ENCODE measurements at regions not wholly inside any gene's neighbourhood (a gene's known extent, or its start where the extent isn't known, plus 50 kb on each side); places are given as distances from the start of the nearest gene placed in this dataset.

DNA sequence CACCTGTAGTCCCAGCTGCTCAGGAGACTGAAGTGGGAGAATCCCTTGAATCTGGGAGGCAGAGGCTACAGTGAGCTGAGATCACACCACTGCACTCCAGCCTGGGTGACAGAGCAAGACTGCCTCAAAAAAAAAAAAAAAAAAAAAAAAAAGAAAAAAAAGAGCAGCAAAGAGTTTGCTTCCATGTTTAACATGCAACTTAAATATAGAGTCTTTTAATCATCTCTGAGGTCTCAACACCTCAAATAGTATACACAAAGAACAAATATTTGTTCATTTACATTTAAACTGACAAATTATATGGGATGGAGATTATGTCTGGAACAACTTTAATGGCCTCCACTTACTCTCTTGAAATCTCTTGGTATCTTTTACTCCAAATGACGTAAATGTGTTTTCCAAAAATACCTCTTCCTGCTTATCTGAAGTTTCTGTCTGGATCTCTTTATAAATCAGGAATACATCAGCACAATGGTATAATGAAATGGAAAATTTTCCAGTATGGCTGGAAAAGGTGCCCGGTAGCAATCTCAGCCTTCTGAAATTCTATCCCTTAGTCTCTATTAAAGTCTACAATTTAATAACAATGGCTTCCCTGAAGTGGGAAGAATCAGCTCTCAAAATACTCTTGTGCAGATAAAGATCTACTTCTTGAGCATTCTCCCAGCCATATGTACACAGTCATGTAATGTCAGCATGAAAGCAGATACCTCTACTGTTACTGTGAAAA is 258.5 kb downstream of the OMA1 start:
- no peak for DNase-seq (ENCODE audit: low read depth)
- TF ChIP-seq, protein P1, sequence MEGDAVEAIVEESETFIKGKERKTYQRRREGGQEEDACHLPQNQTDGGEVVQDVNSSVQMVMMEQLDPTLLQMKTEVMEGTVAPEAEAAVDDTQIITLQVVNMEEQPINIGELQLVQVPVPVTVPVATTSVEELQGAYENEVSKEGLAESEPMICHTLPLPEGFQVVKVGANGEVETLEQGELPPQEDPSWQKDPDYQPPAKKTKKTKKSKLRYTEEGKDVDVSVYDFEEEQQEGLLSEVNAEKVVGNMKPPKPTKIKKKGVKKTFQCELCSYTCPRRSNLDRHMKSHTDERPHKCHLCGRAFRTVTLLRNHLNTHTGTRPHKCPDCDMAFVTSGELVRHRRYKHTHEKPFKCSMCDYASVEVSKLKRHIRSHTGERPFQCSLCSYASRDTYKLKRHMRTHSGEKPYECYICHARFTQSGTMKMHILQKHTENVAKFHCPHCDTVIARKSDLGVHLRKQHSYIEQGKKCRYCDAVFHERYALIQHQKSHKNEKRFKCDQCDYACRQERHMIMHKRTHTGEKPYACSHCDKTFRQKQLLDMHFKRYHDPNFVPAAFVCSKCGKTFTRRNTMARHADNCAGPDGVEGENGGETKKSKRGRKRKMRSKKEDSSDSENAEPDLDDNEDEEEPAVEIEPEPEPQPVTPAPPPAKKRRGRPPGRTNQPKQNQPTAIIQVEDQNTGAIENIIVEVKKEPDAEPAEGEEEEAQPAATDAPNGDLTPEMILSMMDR (conservative IDR thresholded peaks at IDR 0.05; ENCODE audit: low read depth, low read length) = no peak

DNA sequence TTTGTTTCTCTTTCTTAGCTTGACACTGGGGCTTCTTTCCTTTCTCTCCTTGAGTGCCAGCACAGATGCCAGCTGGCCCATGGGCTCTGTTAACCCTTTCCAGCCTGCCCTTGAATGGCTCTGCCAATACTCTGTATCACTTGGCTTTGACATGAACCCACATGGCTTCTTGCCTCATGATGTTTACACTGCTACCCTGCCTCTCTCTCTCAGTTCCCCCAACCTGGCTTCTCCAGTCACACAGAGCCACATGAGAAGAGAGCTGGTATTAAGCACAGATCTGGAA is 262.4 kb downstream of the OMA1 start:
- H3K4me3 ChIP-seq (ENCODE audit: low read depth, low read length) = no peak overlapping the region
- DNase-seq (ENCODE audit: low read depth) = no peak
- TF ChIP-seq, protein P1 (conservative IDR thresholded peaks at IDR 0.05; ENCODE audit: low read depth, low read length) = no peak

More for the DNA sequence above, 258.5 kb downstream of the OMA1 start:
- no peak overlapping the region for H3K4me3 ChIP-seq (ENCODE audit: low read depth, low read length)

DNA sequence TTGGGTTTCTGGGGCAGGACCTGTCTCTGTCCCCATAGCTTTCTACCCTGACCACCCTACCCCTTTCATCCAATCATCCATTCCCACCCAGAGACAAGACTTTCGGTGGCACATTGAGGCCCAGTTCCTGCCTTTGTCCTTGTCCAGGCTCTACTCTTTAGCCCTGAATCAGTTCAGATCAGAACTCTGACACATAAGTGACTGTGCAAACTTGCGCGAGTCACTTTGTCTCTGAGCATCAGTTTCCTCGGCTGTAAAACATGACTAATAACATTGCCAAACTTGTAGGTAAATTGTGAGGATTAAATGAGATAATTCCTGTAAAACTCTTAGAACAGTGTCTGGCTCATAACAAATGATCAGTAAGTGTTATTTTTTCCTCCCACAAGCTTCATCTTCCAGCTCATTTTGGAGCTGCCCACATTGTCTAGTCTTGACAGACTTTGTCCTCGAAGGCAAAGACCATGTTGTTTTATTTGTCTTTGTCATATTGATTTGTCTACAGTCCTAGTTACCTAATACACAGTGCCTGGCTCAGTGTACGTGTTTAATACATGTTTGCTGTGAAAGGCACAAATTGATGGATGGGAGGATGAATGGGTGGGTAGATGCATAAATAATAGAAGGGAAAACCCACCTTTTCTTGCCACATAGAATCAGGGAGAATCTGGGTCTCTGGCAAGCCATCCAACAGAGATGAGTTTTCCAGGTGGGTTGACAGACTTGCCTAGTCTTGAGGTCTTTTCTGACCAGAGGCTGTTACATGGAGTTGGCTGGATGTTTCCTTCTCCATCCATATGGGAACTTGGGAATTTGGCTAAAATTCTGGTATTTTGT is 262.9 kb downstream of the OMA1 start:
- DNase-seq (ENCODE audit: low read depth) = no peak
- TF ChIP-seq, protein P1 (conservative IDR thresholded peaks at IDR 0.05; ENCODE audit: low read depth, low read length) = no peak
- no peak overlapping the region for H3K4me3 ChIP-seq (ENCODE audit: low read depth, low read length)

DNA sequence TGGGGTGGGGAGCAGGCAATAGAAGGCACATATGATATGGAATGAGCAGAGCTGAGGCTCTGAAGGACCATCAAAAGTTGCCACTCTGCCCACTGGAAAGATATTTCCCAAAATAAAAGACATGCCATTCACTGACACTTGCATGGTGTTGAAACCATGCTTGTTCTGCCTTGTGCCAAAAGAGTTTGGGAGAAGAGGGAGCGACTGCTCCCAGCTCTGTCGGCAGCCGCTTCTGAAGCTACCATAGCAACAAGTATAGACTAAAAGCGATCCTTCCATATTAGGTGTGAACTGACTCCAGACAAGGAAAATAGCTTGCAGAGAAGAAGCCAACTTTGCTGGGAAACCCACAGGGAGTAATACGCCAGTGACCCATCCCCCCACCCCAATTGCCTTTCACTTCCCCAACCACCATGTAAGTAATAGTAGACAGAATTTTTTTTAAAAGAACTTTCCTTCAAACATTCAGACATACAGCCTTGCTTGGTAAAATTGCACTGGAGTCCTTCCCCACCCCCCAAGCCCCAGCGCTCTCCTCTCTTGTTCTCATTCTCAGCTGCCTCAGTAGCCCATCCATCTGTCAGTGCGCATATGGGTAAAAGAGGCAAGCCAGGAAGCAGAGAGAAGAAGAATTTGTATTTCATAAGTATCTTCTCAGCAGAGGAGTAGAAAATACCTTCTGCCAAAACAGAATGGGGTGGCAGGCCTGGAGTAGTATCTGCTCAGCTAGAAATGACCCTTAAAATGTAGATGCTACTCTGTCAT is 263.7 kb downstream of the OMA1 start:
- no peak overlapping the region for H3K4me3 ChIP-seq (ENCODE audit: low read depth, low read length)
- DNase-seq (ENCODE audit: low read depth) = no peak
- TF ChIP-seq, protein P1 (conservative IDR thresholded peaks at IDR 0.05; ENCODE audit: low read depth, low read length) = no peak

DNA sequence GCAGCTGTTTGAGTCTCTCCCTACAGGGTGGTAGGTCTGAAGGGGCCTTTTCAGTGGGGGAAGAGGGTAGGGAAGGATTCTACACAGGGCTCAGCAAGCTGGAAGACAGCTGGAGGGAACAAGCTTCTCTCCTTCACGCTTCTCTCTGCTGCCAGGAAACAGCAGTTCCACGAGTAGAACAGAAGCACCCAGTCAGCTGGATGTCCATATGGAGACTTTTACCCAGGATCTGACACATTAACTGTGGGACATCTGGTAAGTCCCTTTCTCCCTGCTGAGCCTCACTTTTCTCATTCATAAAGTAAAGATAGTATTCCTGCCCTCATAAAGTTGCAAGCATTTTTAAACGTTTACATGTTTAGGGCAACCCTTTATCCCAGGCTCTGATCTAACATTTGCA is 280.3 kb downstream of the OMA1 start:
- TF ChIP-seq, protein P1 (conservative IDR thresholded peaks at IDR 0.05; ENCODE audit: low read depth, low read length) = no peak
- no peak overlapping the region for H3K4me3 ChIP-seq (ENCODE audit: low read depth, low read length)
- no peak for DNase-seq (ENCODE audit: low read depth)

DNA sequence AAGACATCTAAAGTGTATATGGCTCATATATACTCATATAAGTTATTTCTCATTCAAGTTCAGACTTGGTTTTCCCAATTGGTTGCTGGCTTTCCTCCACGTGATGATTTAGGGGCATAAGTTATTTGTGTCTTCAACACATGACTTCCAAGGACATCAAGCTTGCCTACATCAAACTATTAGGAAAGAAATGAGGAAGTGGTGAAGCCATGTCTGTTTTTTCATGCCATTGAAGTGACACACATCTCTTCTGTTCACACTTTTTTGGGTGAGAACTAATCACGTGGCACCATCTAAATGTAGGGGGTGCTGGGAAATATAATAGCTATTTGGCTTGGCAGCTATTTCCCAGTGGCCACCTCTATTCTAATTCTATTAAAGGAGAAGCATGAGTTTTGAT is 282.1 kb downstream of the OMA1 start:
- TF ChIP-seq, protein P1 (conservative IDR thresholded peaks at IDR 0.05; ENCODE audit: low read depth, low read length) = no peak
- H3K4me3 ChIP-seq (ENCODE audit: low read depth, low read length) = no peak overlapping the region
- no peak for DNase-seq (ENCODE audit: low read depth)
